Astrocyte (in vitro differentiated cells and primary cell): ENCODE measurements at regions not wholly inside any gene's neighbourhood (a gene's known extent, or its start where the extent isn't known, plus 50 kb on each side); places are given as distances from the start of the nearest gene placed in this dataset.

ENCODE experiments used
- DNase-seq: peaks from one replicate; pipeline ENCODE4 v3.0.0-alpha.2; 2010; ENCODE audit warnings: low read depth
- FAIRE-seq: peaks from 2 replicates; lab custom pipeline; 2011; peaks lifted over from hg19 to GRCh38; lab: Jason Lieb, UNC
- H2AFZ ChIP-seq: 2 replicates; pipeline ENCODE4 v1.6.0; 2012; ENCODE audit warnings: low read depth, low read length, inconsistent platforms
- H3K27ac ChIP-seq: 2 replicates; pipeline ENCODE4 v1.5.1; 2011; ENCODE audit warnings: low read depth, low read length, inconsistent platforms
- H3K27me3 ChIP-seq: 2 replicates; pipeline ENCODE4 v1.6.0; 2011; ENCODE audit warnings: low read length, inconsistent platforms; ENCODE audit not compliant: insufficient read depth
- H3K36me3 ChIP-seq: 2 replicates; pipeline ENCODE4 v1.5.1; 2011; ENCODE audit warnings: low read length, inconsistent platforms; ENCODE audit not compliant: insufficient read depth
- H3K4me1 ChIP-seq: 2 replicates; pipeline ENCODE4 v1.5.1; 2011; ENCODE audit warnings: low read length, inconsistent platforms; ENCODE audit not compliant: insufficient read depth
- H3K4me2 ChIP-seq: 2 replicates; pipeline ENCODE4 v1.6.0; 2012; ENCODE audit warnings: low read length, inconsistent platforms
- H3K4me3 ChIP-seq: 2 replicates; pipeline ENCODE4 v1.5.1; 2011; ENCODE audit warnings: low read depth, mild to moderate bottlenecking, low read length, inconsistent platforms; ENCODE audit not compliant: insufficient read depth
- H3K79me2 ChIP-seq: 2 replicates; pipeline ENCODE4 v1.6.0; 2012; ENCODE audit warnings: mild to moderate bottlenecking, low read length, inconsistent platforms; ENCODE audit not compliant: insufficient read depth
- H3K9ac ChIP-seq: 2 replicates; pipeline ENCODE4 v1.6.0; 2012; ENCODE audit warnings: mild to moderate bottlenecking, low read length, inconsistent platforms
- H3K9me3 ChIP-seq: 2 replicates; pipeline ENCODE4 v1.5.1; 2012; ENCODE audit warnings: low read depth, mild to moderate bottlenecking, low read length, inconsistent platforms; ENCODE audit not compliant: insufficient read depth
- H4K20me1 ChIP-seq: 2 replicates; pipeline ENCODE4 v1.6.0; 2012; ENCODE audit warnings: low read length, inconsistent platforms; ENCODE audit not compliant: insufficient read depth
- H3K27ac Mint-ChIP-seq: one replicate; pipeline ENCODE4 v1.8.0; 2021; ENCODE audit warnings: mild to moderate bottlenecking, mixed read lengths; ENCODE audit not compliant: unreplicated experiment
- H3K27me3 Mint-ChIP-seq: one replicate; pipeline ENCODE4 v1.8.0; 2021; ENCODE audit warnings: low read depth, mixed read lengths; ENCODE audit not compliant: unreplicated experiment
- H3K36me3 Mint-ChIP-seq: one replicate; pipeline ENCODE4 v1.8.0; 2021; ENCODE audit warnings: low read depth, mixed read lengths; ENCODE audit not compliant: unreplicated experiment
- H3K4me1 Mint-ChIP-seq: one replicate; pipeline ENCODE4 v1.8.0; 2021; ENCODE audit warnings: low read depth, mixed read lengths; ENCODE audit not compliant: unreplicated experiment
- H3K4me3 Mint-ChIP-seq: one replicate; pipeline ENCODE4 v1.8.0; 2021; ENCODE audit warnings: mild to moderate bottlenecking, moderate library complexity, mixed read lengths; ENCODE audit not compliant: unreplicated experiment
- H3K9me3 Mint-ChIP-seq: one replicate; pipeline ENCODE4 v1.8.0; 2021; ENCODE audit warnings: mild to moderate bottlenecking, mixed read lengths; ENCODE audit not compliant: unreplicated experiment
- EZH2 ChIP-seq: IDR thresholded peaks from 2 replicates; pipeline ENCODE4 v1.6.1; 2012; ENCODE audit warnings: mild to moderate bottlenecking, low read length, inconsistent platforms; ENCODE audit not compliant: insufficient read depth
- TF ChIP-seq, protein P1 (sequence below): IDR thresholded peaks from 2 replicates; pipeline ENCODE4 v1.5.1; 2011; ENCODE audit warnings: low read depth, mild to moderate bottlenecking, inconsistent platforms, low read length, moderate library complexity; ENCODE audit not compliant: insufficient read depth

DNA sequence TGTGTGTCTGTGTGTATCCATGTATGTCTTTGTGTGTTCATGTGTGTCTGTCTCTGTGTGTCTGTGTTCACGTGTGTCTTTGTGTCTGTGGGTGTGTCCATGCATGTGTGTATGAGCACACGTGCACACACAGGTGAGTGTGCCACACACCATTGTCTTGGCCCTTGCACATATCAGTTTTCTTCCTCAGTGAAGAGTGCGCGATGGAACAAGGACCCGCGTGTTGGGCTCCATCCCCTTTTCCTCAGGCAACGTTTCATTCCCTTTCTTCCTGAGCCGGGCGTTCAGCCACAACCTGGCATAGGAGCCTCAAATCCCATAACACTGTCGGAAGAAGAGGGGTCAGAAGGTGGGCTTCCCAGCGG lies 74.3 kb downstream of the PTGR3 start:
- FAIRE-seq (no peak), DNase-seq (no peak)
- Histone ChIP-seq H3K4me3 (no peak overlapping the region), H3K79me2 (no peaks in the 10 kb centered on the region), H3K4me1 (no peaks in the 10 kb centered on the region), H3K36me3 (no peaks in the 10 kb centered on the region), H2AFZ (no peak overlapping the region), H3K27ac (no peak overlapping the region), H3K4me2 (no peak overlapping the region), H3K27me3 (no peaks in the 10 kb centered on the region), H3K9ac (no peak overlapping the region), H4K20me1 (no peaks in the 10 kb centered on the region), H3K9me3 (no peaks in the 10 kb centered on the region)
- H3K27ac Mint-ChIP-seq: no peak overlapping the region
- H3K4me1 Mint-ChIP-seq: no peaks in the 10 kb centered on the region
- TF ChIP-seq, protein P1, sequence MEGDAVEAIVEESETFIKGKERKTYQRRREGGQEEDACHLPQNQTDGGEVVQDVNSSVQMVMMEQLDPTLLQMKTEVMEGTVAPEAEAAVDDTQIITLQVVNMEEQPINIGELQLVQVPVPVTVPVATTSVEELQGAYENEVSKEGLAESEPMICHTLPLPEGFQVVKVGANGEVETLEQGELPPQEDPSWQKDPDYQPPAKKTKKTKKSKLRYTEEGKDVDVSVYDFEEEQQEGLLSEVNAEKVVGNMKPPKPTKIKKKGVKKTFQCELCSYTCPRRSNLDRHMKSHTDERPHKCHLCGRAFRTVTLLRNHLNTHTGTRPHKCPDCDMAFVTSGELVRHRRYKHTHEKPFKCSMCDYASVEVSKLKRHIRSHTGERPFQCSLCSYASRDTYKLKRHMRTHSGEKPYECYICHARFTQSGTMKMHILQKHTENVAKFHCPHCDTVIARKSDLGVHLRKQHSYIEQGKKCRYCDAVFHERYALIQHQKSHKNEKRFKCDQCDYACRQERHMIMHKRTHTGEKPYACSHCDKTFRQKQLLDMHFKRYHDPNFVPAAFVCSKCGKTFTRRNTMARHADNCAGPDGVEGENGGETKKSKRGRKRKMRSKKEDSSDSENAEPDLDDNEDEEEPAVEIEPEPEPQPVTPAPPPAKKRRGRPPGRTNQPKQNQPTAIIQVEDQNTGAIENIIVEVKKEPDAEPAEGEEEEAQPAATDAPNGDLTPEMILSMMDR: no peak
- no peak for TF ChIP-seq EZH2
- peaks cover 17% of the 10 kb centered on the region for H3K27me3 Mint-ChIP-seq
- no peaks in the 10 kb centered on the region for H3K9me3 Mint-ChIP-seq
- no peak overlapping the region for H3K4me3 Mint-ChIP-seq
- no peaks in the 10 kb centered on the region for H3K36me3 Mint-ChIP-seq

DNA sequence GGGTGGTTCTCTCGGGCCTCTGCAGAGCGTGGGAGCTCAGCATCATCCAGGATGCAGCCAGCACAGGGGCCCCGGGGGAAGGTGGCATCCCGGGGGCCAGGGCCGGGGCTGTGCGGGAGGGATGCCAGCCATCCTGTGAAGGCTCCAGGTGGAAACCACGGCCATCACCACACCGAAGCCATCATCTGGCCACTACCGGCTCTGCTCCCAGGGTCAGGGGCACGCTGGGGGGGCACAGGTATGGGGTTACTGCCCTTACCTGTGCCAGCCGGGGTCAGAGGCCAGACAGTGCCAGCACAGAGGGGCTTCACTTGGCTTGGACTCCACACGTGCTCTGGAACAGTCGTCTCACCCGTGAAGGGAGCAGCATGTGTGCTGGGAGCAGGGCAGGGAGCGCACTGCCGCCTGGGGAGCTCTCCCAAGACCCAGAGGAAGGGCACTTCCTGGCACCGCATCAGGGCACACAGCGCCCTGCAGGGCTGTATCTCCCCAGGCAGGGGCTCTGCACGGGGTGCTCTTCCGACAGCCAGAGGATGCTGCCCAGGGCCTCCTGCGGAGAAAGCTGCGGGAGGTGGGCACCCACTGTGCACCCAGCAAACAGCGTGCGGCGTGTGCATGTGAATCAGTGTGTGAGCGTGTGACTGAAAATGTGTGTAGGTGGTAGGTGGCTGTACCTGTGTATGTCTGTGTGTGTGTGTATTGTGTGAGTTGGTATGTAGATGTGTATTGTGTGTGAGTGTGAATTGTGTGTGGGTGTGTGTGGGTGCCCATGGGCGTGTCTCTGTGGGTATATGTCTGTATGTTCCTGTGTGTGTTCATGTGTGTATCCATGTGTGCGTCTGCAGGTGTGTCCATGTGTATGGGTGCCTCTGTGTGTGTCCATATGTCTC lies 75.0 kb downstream of the PTGR3 start:
- no peaks in the 10 kb centered on the region for H3K36me3 ChIP-seq
- H3K36me3 Mint-ChIP-seq: no peaks in the 10 kb centered on the region
- no peak overlapping the region for H3K9ac ChIP-seq
- H3K27me3 Mint-ChIP-seq: peaks cover 16% of the 10 kb centered on the region
- no peaks in the 10 kb centered on the region for H3K9me3 ChIP-seq
- no peak overlapping the region for H3K27ac ChIP-seq
- no peaks in the 10 kb centered on the region for H3K4me1 ChIP-seq
- H3K4me1 Mint-ChIP-seq: no peaks in the 10 kb centered on the region
- H3K9me3 Mint-ChIP-seq: no peaks in the 10 kb centered on the region
- no peak overlapping the region for H2AFZ ChIP-seq
- H3K4me3 Mint-ChIP-seq: no peak overlapping the region
- no peak overlapping the region for H3K4me2 ChIP-seq
- DNase-seq (no peak), FAIRE-seq (no peak)
- H3K27me3 ChIP-seq: no peaks in the 10 kb centered on the region
- TF ChIP-seq, protein P1: no peak
- no peak for TF ChIP-seq EZH2
- H3K4me3 ChIP-seq: no peak overlapping the region
- no peak overlapping the region for H3K27ac Mint-ChIP-seq
- H3K79me2 ChIP-seq: no peaks in the 10 kb centered on the region
- H4K20me1 ChIP-seq: no peaks in the 10 kb centered on the region

DNA sequence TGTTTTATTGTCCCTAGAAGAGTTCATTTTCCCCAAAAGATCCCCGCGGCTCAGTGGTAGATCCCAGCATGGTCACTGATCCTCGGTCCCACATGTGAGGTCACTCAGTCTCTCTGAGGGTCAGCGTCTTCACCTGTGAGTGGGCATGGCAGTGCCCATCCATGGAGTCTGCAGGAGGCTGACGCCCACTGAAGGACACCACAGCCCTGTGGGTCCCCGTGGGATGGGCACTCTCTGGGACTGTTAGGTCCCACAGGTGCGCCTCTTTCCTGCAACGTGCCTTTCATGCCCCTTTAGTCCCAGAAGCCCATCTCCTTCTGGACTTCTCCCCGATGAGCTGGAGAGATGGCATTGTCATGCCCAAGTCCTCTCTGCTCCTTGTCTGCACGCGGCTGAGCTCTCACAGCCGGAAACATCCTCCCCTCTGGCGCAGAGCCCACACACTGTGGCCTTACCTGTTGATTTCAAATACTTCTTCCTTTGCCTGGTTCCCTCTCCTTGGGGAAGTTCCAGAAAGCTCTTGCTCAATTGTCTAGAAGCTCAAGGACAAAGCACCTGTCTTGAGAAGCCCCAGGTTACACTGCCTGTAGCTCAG lies 75.9 kb downstream of the PTGR3 start:
- FAIRE-seq (no peak), DNase-seq (no peak)
- Histone ChIP-seq H3K27ac (no peak overlapping the region), H4K20me1 (no peaks in the 10 kb centered on the region), H3K79me2 (no peaks in the 10 kb centered on the region), H3K27me3 (no peaks in the 10 kb centered on the region), H3K36me3 (no peaks in the 10 kb centered on the region), H3K4me1 (no peaks in the 10 kb centered on the region), H2AFZ (no peak overlapping the region), H3K4me2 (no peak overlapping the region), H3K9ac (no peak overlapping the region), H3K9me3 (no peaks in the 10 kb centered on the region), H3K4me3 (no peak overlapping the region)
- Mint-ChIP-seq H3K27ac (no peak overlapping the region), H3K27me3 (peaks cover 16% of the 10 kb centered on the region), H3K4me3 (no peak overlapping the region), H3K9me3 (no peaks in the 10 kb centered on the region), H3K36me3 (no peaks in the 10 kb centered on the region), H3K4me1 (peaks cover 3% of the 10 kb centered on the region)
- TF ChIP-seq, protein P1: no peak
